ENCODE measurements at regions not wholly inside any gene's neighbourhood (a gene's known extent, or its start where the extent isn't known, plus 50 kb on each side); places are given as distances from the start of the nearest gene placed in this dataset.

DNA sequence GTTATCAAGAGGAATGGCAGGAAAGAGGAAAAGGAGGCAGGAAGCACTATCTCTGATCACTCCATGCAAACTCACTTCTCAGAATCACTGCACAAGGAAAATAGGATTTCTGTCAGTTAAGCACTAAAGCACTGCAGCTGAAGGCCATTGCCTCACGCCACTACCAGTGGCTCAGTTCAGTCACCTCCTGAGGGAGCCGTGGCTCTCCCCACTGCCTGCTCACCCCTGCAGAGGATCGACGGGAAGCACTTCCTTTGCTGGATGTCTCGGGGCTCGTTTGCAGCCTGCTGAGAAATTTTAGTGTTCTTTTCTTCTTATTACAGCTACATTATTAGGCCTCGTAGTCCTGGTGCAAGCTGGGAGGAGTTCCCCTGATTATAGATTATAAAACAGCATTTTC lies 90.1 kb upstream of the ADCY1 start (continued):
- TF ChIP-seq, protein P1, sequence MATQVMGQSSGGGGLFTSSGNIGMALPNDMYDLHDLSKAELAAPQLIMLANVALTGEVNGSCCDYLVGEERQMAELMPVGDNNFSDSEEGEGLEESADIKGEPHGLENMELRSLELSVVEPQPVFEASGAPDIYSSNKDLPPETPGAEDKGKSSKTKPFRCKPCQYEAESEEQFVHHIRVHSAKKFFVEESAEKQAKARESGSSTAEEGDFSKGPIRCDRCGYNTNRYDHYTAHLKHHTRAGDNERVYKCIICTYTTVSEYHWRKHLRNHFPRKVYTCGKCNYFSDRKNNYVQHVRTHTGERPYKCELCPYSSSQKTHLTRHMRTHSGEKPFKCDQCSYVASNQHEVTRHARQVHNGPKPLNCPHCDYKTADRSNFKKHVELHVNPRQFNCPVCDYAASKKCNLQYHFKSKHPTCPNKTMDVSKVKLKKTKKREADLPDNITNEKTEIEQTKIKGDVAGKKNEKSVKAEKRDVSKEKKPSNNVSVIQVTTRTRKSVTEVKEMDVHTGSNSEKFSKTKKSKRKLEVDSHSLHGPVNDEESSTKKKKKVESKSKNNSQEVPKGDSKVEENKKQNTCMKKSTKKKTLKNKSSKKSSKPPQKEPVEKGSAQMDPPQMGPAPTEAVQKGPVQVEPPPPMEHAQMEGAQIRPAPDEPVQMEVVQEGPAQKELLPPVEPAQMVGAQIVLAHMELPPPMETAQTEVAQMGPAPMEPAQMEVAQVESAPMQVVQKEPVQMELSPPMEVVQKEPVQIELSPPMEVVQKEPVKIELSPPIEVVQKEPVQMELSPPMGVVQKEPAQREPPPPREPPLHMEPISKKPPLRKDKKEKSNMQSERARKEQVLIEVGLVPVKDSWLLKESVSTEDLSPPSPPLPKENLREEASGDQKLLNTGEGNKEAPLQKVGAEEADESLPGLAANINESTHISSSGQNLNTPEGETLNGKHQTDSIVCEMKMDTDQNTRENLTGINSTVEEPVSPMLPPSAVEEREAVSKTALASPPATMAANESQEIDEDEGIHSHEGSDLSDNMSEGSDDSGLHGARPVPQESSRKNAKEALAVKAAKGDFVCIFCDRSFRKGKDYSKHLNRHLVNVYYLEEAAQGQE (IDR thresholded peaks at IDR 0.05) = no peak
- TF ChIP-seq YY1 (IDR thresholded peaks at IDR 0.05) (no peak), FOXA1 (IDR thresholded peaks at IDR 0.05) (no peak), JUND (IDR thresholded peaks at IDR 0.05) (no peak)

GRCh38 chr7:45486575-45486974 lies 87.6 kb upstream of the ADCY1 start:
- DNase-seq (ENCODE audit: low spot score) = no peak
- Histone ChIP-seq H3K27ac (ENCODE audit: low read depth in 1 of 2, low read length in 2 of 2) (no peak overlapping the region), H3K4me1 (ENCODE audit: control insufficient read depth in 4 of 4, insufficient read depth in 4 of 4, low read length in 3 of 4) (no peaks in the 10 kb centered on the region), H3K36me3 (ENCODE audit: control insufficient read depth in 4 of 4, insufficient read depth in 3 of 4, low read depth in 1 of 4, low read length in 3 of 4) (no peaks in the 10 kb centered on the region), H3K4me3 (ENCODE audit: low read depth in 1 of 3, low read length in 3 of 3) (no peak overlapping the region), H3K27me3 (ENCODE audit: control insufficient read depth in 4 of 4, insufficient read depth in 4 of 4, low read length in 3 of 4) (no peaks in the 10 kb centered on the region), H3K9ac (ENCODE audit: low read depth in 1 of 2, low read length in 2 of 2) (no peak overlapping the region), H3K9me3 (ENCODE audit: control insufficient read depth in 4 of 4, low read length in 3 of 4) (peaks cover 0 to 4% (median 0%) of the 10 kb centered on the region in 4 donors)
- WGBS = 91% methylated on average over 2 of the region's 2 CpGs
- TF ChIP-seq HNF4A (conservative IDR thresholded peaks at IDR 0.05) = no peak
- no peak for TF ChIP-seq MAX (IDR thresholded peaks at IDR 0.05)
- no peak for TF ChIP-seq HNF4G (IDR thresholded peaks at IDR 0.05)
- TF ChIP-seq TAF1 (conservative IDR thresholded peaks at IDR 0.05) = no peak
- TF ChIP-seq, protein P1 (IDR thresholded peaks at IDR 0.05) = no peak
- TF ChIP-seq ZBTB33 (IDR thresholded peaks at IDR 0.05) = no peak
- TF ChIP-seq JUND (IDR thresholded peaks at IDR 0.05) = no peak
- TF ChIP-seq EGR1 (IDR thresholded peaks at IDR 0.05; ENCODE audit: low read depth in 2 of 2) = no peak
- TF ChIP-seq, protein P2, sequence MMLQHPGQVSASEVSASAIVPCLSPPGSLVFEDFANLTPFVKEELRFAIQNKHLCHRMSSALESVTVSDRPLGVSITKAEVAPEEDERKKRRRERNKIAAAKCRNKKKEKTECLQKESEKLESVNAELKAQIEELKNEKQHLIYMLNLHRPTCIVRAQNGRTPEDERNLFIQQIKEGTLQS (IDR thresholded peaks at IDR 0.05) = no peak
- no peak for TF ChIP-seq SP1 (IDR thresholded peaks at IDR 0.05)
- no peak for TF ChIP-seq RXRA (IDR thresholded peaks at IDR 0.05)
- TF ChIP-seq RAD21 (IDR thresholded peaks at IDR 0.05) = no peak
